ENCODE measurements at regions not wholly inside any gene's neighbourhood (a gene's known extent, or its start where the extent isn't known, plus 50 kb on each side); places are given as distances from the start of the nearest gene placed in this dataset.
"Not testable (repeated sequence)": the region's sequence is repeated elsewhere in the genome, so short reads cannot be mapped to it uniquely, and the experiment has no call there.

GRCh38 chr12:97616946-97617345, 154.3 kb downstream of the RMST start:
- DNase-seq (ENCODE audit: low spot score) = no peak

- DNase-seq (ENCODE audit: low spot score) = no peak
Observed at GRCh38 chr12:97628962-97629361, 166.4 kb downstream of the RMST start.

- no peak for DNase-seq (ENCODE audit: low spot score)
Observed at GRCh38 chr12:97629382-97629781, 166.8 kb downstream of the RMST start.

GRCh38 chr12:97630356-97630755, 167.8 kb downstream of the RMST start:
- DNase-seq (ENCODE audit: low spot score) = no peak

GRCh38 chr12:97630875-97631274, 168.3 kb downstream of the RMST start:
- no peak for DNase-seq (ENCODE audit: low spot score)

- no peak for DNase-seq (ENCODE audit: low spot score)
Observed at GRCh38 chr12:97637770-97638169, 175.2 kb downstream of the RMST start.

GRCh38 chr12:97638739-97639138, 176.1 kb downstream of the RMST start:
- DNase-seq (ENCODE audit: low spot score) = no peak

GRCh38 chr12:97639702-97640101, 177.1 kb downstream of the RMST start:
- no peak for DNase-seq (ENCODE audit: low spot score)

- DNase-seq (ENCODE audit: low spot score) = no peak
Observed at GRCh38 chr12:97640826-97641225, 178.2 kb downstream of the RMST start.

GRCh38 chr12:97642911-97643310, 180.3 kb downstream of the RMST start:
- DNase-seq (ENCODE audit: low spot score) = no peak

- no peak for DNase-seq (ENCODE audit: low spot score)
Observed at GRCh38 chr12:97643924-97644323, 181.3 kb downstream of the RMST start.

GRCh38 chr12:97645726-97646125, 183.1 kb downstream of the RMST start:
- no peak for DNase-seq (ENCODE audit: low spot score)

- no peak for DNase-seq (ENCODE audit: low spot score)
Observed at GRCh38 chr12:97647142-97647541, 184.5 kb downstream of the RMST start.

- no peak for DNase-seq (ENCODE audit: low spot score)
Observed at GRCh38 chr12:97650242-97650641, 187.6 kb downstream of the RMST start.

- not testable (repeated sequence) for DNase-seq (ENCODE audit: low spot score)
Observed at GRCh38 chr12:97656548-97656947, 193.9 kb downstream of the RMST start.

GRCh38 chr12:97659117-97659880, 196.7 kb downstream of the RMST start:
- no peak for DNase-seq (ENCODE audit: low spot score)

- DNase-seq (ENCODE audit: low spot score) = no peak
Observed at GRCh38 chr12:97666263-97666662, 203.7 kb downstream of the RMST start.

- no peak for DNase-seq (ENCODE audit: low spot score)
Observed at GRCh38 chr12:97672870-97673269, 210.3 kb downstream of the RMST start.

- DNase-seq (ENCODE audit: low spot score) = no peak
Observed at GRCh38 chr12:97680751-97681150, 218.1 kb downstream of the RMST start.

GRCh38 chr12:97681612-97682504, 219.3 kb downstream of the RMST start:
- no peak for DNase-seq (ENCODE audit: low spot score)

- DNase-seq (ENCODE audit: low spot score) = no peak
Observed at GRCh38 chr12:97685360-97685759, 222.8 kb downstream of the RMST start.

GRCh38 chr12:97701901-97702300, 239.3 kb downstream of the RMST start:
- DNase-seq (ENCODE audit: low spot score) = no peak

- DNase-seq (ENCODE audit: low spot score) = no peak
Observed at GRCh38 chr12:97711392-97711791, 248.8 kb downstream of the RMST start.

All from SW480 (cell line).